IMR-90 (cell line): ENCODE measurements at regions not wholly inside any gene's neighbourhood (a gene's known extent, or its start where the extent isn't known, plus 50 kb on each side); places are given as distances from the start of the nearest gene placed in this dataset.

Source experiments
- ATAC-seq: fragments of 200-7000 bp; cut with Tn5 transposase; 2 replicates; pipeline ENCODE4 v1.9.1; 2020; ENCODE audit warnings: low read depth, mild to moderate bottlenecking, moderate library complexity
- BruUV-seq: library from RNA; stranded (reverse); fragments of 400-500 nt; replicated peaks from 2 replicates; lab custom pipeline; 2021; lab: Mats Ljungman, UMichigan
- CTCF ChIA-PET: fragments of 300-600 bp; formaldehyde crosslinking; extraction: SDS; loops from one replicate; lab custom pipeline; 2021; ENCODE audit warnings: antibody characterized with exemption; lab: Yijun Ruan, JAX
- POLR2A ChIA-PET: fragments of 300-600 bp; sonication (Branson Sonifier 250); formaldehyde crosslinking; loops from one replicate; lab custom pipeline; 2022; ENCODE audit warnings: antibody characterized with exemption; ENCODE audit not compliant: unreplicated experiment; lab: Charles Lee
- DNase-seq: peaks from one replicate; pipeline ENCODE4 v3.0.0; 2013
- H2AFZ ChIP-seq: replicated peaks from 2 replicates; pipeline ENCODE3; 2013; ENCODE audit warnings: low read length, mild to moderate bottlenecking; ENCODE audit not compliant: poor library complexity
- H2AK5ac ChIP-seq: 2 replicates; pipeline ENCODE4 v1.6.1; 2013; ENCODE audit warnings: low read depth, low read length, inconsistent platforms
- H2AK9ac ChIP-seq: replicated peaks from 2 replicates; pipeline ENCODE3; 2013; ENCODE audit warnings: mild to moderate bottlenecking, low read depth, low read length, moderate library complexity; ENCODE audit not compliant: poor library complexity
- H2BK120ac ChIP-seq: 2 replicates; pipeline ENCODE4 v1.6.1; 2013; ENCODE audit warnings: low read depth, low read length, inconsistent platforms
- H2BK15ac ChIP-seq: 3 replicates; pipeline ENCODE4 v1.6.1; 2013; ENCODE audit warnings: low read depth, low read length, inconsistent platforms
- H2BK20ac ChIP-seq: 2 replicates; pipeline ENCODE4 v1.6.1; 2013; ENCODE audit warnings: low read depth, mild to moderate bottlenecking, inconsistent platforms, low read length, moderate library complexity
- H2BK5ac ChIP-seq: 2 replicates; pipeline ENCODE4 v1.6.1; 2013; ENCODE audit warnings: mild to moderate bottlenecking, low read depth, low read length, inconsistent platforms; ENCODE audit not compliant: poor library complexity, severe bottlenecking
- H3K14ac ChIP-seq: replicated peaks from 2 replicates; pipeline ENCODE4 v1.6.1; 2013; ENCODE audit warnings: low read depth, low read length, inconsistent platforms
- H3K18ac ChIP-seq: 2 replicates; pipeline ENCODE4 v1.6.1; 2013; ENCODE audit warnings: low read depth, low read length, control low read depth
- H3K23ac ChIP-seq: 2 replicates; pipeline ENCODE4 v1.6.1; 2013; ENCODE audit warnings: low read depth, low read length, inconsistent platforms
- H3K27ac ChIP-seq: 2 replicates; pipeline ENCODE4 v1.5.1; 2013; ENCODE audit warnings: mild to moderate bottlenecking, control low read depth, low read length; ENCODE audit not compliant: insufficient read depth
- H3K27me3 ChIP-seq: 2 replicates; pipeline ENCODE4 v1.6.1; 2013; ENCODE audit warnings: low read length; ENCODE audit not compliant: control insufficient read depth, insufficient read depth
- H3K36me3 ChIP-seq: 2 replicates; pipeline ENCODE4 v1.6.1; 2013; ENCODE audit warnings: low read length, mixed read lengths; ENCODE audit not compliant: control insufficient read depth, insufficient read depth
- H3K4ac ChIP-seq: 2 replicates; pipeline ENCODE4 v1.6.1; 2013; ENCODE audit warnings: low read depth, low read length, inconsistent platforms
- H3K4me1 ChIP-seq: 2 replicates; pipeline ENCODE4 v1.6.1; 2013; ENCODE audit warnings: low read length, mixed read lengths; ENCODE audit not compliant: control insufficient read depth, insufficient read depth
- H3K4me2 ChIP-seq: 2 replicates; pipeline ENCODE4 v1.6.1; 2013; ENCODE audit warnings: low read depth, mild to moderate bottlenecking, control low read depth, low read length, moderate library complexity
- H3K4me3 ChIP-seq: 2 replicates; pipeline ENCODE4 v1.5.1; 2013; ENCODE audit warnings: low read depth, mild to moderate bottlenecking, control low read depth, low read length, moderate library complexity; ENCODE audit not compliant: insufficient read depth
- H3K56ac ChIP-seq: 2 replicates; pipeline ENCODE4 v1.6.1; 2013; ENCODE audit warnings: low read length, inconsistent platforms; ENCODE audit not compliant: insufficient read depth; ENCODE audit errors: extremely low read depth
- H3K79me1 ChIP-seq, 2 experiments: 2 replicates each; pipeline ENCODE4 v1.6.1; 2013; ENCODE audit warnings: low read length in 2 of 2, inconsistent platforms in 1 of 2, low read depth in 1 of 2
- H3K9ac ChIP-seq: 2 replicates; pipeline ENCODE4 v1.6.1; 2013; ENCODE audit warnings: low read depth, low read length, control low read depth
- H3K9me1 ChIP-seq: 2 replicates; pipeline ENCODE4 v1.6.1; 2013; ENCODE audit warnings: low read length, inconsistent platforms; ENCODE audit not compliant: insufficient read depth
- H3K9me3 ChIP-seq: 2 replicates; pipeline ENCODE4 v1.6.1; 2013; ENCODE audit warnings: low read length; ENCODE audit not compliant: control insufficient read depth, insufficient read depth
- H4K20me1 ChIP-seq: 2 replicates; pipeline ENCODE4 v1.6.1; 2013; ENCODE audit warnings: low read length, inconsistent platforms; ENCODE audit not compliant: insufficient read depth
- H4K5ac ChIP-seq: 2 replicates; pipeline ENCODE4 v1.6.1; 2013; ENCODE audit warnings: mild to moderate bottlenecking, low read depth, low read length, control low read depth
- H4K8ac ChIP-seq, 2 experiments: 2 replicates each; pipeline ENCODE4 v1.6.1; 2013; ENCODE audit warnings: low read depth in 2 of 2, low read length in 2 of 2, control low read depth in 1 of 2, inconsistent platforms in 1 of 2
- H4K91ac ChIP-seq: 2 replicates; pipeline ENCODE4 v1.6.1; 2013; ENCODE audit warnings: low read depth, low read length, inconsistent platforms; ENCODE audit not compliant: insufficient read depth
- RCOR1 ChIP-seq: IDR thresholded peaks from 2 replicates; pipeline ENCODE4 v1.6.1; 2012; ENCODE audit warnings: mild to moderate bottlenecking, low read length, improper control_type of control experiment; ENCODE audit not compliant: insufficient replicate concordance
- WGBS, 2 experiments: methylation state at CpG; one replicate each; pipeline versions ENCODE4 v1.1.5 to v1.1.7; 2013; ENCODE audit warnings: missing lambda C conversion rate in 2 of 2; ENCODE audit not compliant: insufficient read length in 1 of 2; ENCODE audit errors: extremely low coverage in 2 of 2; 5-methylcytosine and 5-hydroxymethylcytosine counted together
- dilution Hi-C: fragments of 300-500 bp; cut with HindIII; formaldehyde crosslinking; loops from one replicate; pipeline ENCODE4 v1.14.3; 2018; ENCODE audit warnings: low sequenced_read_pairs; ENCODE audit not compliant: unreplicated experiment
- in situ Hi-C: fragments of 300-500 bp; cut with MboI; formaldehyde crosslinking; loops from 3 replicates; pipeline ENCODE4 v1.14.3; 2019; ENCODE audit warnings: low sequenced_read_pairs, inconsistent platforms, mixed read lengths
- intact Hi-C: fragments of 100-400 bp; cut with micrococcal nuclease; formaldehyde crosslinking; loops from 2 replicates; pipeline ENCODE4 v1.10.0; 2022

DNA sequence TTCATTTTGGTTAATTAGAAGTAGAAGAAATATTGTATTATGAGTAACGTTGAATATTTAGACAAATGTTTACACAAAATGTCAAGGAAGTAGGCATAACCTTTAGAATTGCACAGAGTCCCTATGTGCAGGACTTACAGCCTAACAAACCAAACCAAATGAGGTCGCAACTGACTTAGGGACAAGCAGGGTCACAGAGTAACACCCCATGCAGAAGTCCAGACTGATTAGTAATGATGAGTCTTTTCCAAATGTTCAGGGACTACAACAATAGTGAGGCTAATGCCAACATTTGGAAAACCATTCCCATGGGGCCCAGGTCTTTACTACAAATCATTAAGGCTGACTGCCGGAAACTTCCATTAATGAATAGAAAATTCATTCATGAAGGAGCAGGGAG, 452.5 kb upstream of the CHAC2 start:
- Histone ChIP-seq H4K91ac (no peak overlapping the region), H3K23ac (no peak overlapping the region), H2BK15ac (no peak overlapping the region), H3K9me1 (no peaks in the 10 kb centered on the region), H2BK5ac (no peak overlapping the region), H3K4me2 (no peak overlapping the region), H2AFZ (no peak overlapping the region), H3K56ac (no peak overlapping the region), H3K79me1 (no peaks in the 10 kb centered on the region), H3K18ac (no peak overlapping the region), H2BK120ac (no peak overlapping the region), H4K8ac (no peak overlapping the region), H2AK5ac (no peak overlapping the region), H3K4me1 (no peaks in the 10 kb centered on the region), H3K36me3 (no peaks in the 10 kb centered on the region), H4K5ac (no peak overlapping the region), H3K27ac (no peak overlapping the region), H4K20me1 (no peaks in the 10 kb centered on the region), H2AK9ac (no peak overlapping the region), H3K4me3 (no peak overlapping the region), H2BK20ac (no peak overlapping the region), H3K4ac (no peak overlapping the region), H3K9ac (no peak overlapping the region), H3K14ac (no peak overlapping the region; the same call in 1 of the 2 replicates), H3K27me3 (no peaks in the 10 kb centered on the region), H3K9me3 (no peaks in the 10 kb centered on the region)
- no peak for ATAC-seq
- intact Hi-C loops (no loop called here), in situ Hi-C loops (no loop called here), dilution Hi-C loops (no loop called here)
- no TSS peak for BruUV-seq
- WGBS, 2 experiments: no CpG with 5 or more reads among the region's 3 CpGs
- TF ChIP-seq RCOR1: no peak
- no peak for DNase-seq
- ChIA-PET POLR2A (no interaction called here), CTCF (interaction anchor here (0.6 kb wide), 2 partner anchors 16 to 610 kb away, joined by 3 read pairs; no protein-coding TSS in a partner anchor)
